Neural progenitor cell (in vitro differentiated cells): ENCODE measurements at regions not wholly inside any gene's neighbourhood (a gene's known extent, or its start where the extent isn't known, plus 50 kb on each side); places are given as distances from the start of the nearest gene placed in this dataset.

Source experiments
- EZH2 ChIP-seq: fragments of 200-600 bp; sonication (generic); IDR thresholded peaks from 2 replicates; pipeline ENCODE4 v1.6.1; 2017; ENCODE audit warnings: antibody characterized with exemption, mild to moderate bottlenecking, moderate library complexity
- EZH2phosphoT487 ChIP-seq: fragments of 200-600 bp; sonication (generic); IDR thresholded peaks from 2 replicates; pipeline ENCODE4 v1.6.1; 2017; ENCODE audit warnings: antibody characterized with exemption
- TF ChIP-seq, protein P1 (sequence below): fragments of 200-600 bp; sonication (generic); IDR thresholded peaks from 2 replicates; pipeline ENCODE4 v1.5.1; 2017; ENCODE audit warnings: antibody characterized with exemption, mild to moderate bottlenecking

DNA sequence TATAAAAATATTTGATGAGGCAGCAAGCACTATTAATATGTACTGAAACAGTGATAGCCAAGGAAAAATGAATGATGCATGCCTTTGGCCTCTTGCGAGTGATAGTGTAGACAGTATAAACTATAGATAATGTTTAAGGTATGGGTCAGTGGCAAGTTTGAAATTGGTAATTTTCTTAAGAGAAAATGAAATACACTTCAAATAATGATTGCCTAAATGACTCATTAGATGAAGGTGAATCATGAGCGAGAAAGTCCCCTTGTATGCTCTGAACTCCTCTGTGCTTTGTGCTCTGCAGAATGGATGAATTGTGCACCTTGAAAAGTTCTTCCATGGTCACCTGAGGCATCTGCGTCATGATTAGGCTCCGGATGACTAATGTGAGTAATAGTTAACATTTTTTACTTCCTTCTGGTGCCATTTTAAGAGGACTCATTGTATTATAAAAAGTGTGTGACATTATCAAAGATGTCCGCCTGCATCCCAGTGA lies 84.9 kb upstream of the RTL1 start:
- TF ChIP-seq, protein P1, sequence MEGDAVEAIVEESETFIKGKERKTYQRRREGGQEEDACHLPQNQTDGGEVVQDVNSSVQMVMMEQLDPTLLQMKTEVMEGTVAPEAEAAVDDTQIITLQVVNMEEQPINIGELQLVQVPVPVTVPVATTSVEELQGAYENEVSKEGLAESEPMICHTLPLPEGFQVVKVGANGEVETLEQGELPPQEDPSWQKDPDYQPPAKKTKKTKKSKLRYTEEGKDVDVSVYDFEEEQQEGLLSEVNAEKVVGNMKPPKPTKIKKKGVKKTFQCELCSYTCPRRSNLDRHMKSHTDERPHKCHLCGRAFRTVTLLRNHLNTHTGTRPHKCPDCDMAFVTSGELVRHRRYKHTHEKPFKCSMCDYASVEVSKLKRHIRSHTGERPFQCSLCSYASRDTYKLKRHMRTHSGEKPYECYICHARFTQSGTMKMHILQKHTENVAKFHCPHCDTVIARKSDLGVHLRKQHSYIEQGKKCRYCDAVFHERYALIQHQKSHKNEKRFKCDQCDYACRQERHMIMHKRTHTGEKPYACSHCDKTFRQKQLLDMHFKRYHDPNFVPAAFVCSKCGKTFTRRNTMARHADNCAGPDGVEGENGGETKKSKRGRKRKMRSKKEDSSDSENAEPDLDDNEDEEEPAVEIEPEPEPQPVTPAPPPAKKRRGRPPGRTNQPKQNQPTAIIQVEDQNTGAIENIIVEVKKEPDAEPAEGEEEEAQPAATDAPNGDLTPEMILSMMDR, result no peak
- TF ChIP-seq EZH2phosphoT487 (no peak), EZH2 (no peak)
